HEK293 (cell line): ENCODE measurements at regions not wholly inside any gene's neighbourhood (a gene's known extent, or its start where the extent isn't known, plus 50 kb on each side); places are given as distances from the start of the nearest gene placed in this dataset.

Experiments
- CTCF ChIA-PET: fragments of 350-600 bp; formaldehyde crosslinking; extraction: SDS; loops from one replicate; lab custom pipeline; 2021; ENCODE audit warnings: antibody characterized with exemption; lab: Yijun Ruan, JAX
- POLR2A ChIA-PET: fragments of 300-600 bp; formaldehyde crosslinking; extraction: SDS; loops from one replicate; lab custom pipeline; 2020; ENCODE audit warnings: antibody characterized with exemption, inconsistent platforms; lab: Yijun Ruan, JAX
- H3K27ac ChIP-seq: fragments of 200-500 bp; sonication (Bioruptor generic); 2 replicates; pipeline ENCODE4 v1.5.1; 2014; ENCODE audit warnings: low read depth, low read length, control low read depth, inconsistent platforms; ENCODE audit errors: extremely low read depth
- H3K36me3 ChIP-seq, 2 experiments: fragments of 200-500 bp in 1 of 2; sonication (Bioruptor generic) in 1 of 2; 1 replicate in 1 of 2; 2 replicates in 1 of 2; pipeline ENCODE4 v1.5.1; 2014 to 2017; ENCODE audit warnings: inconsistent platforms in 2 of 2, low read length in 2 of 2; ENCODE audit not compliant: control insufficient read depth in 2 of 2, insufficient read depth in 1 of 2
- H3K4me1 ChIP-seq: fragments of 200-500 bp; sonication (Bioruptor generic); 2 replicates; pipeline ENCODE4 v1.5.1; 2014; ENCODE audit warnings: mild to moderate bottlenecking, low read length, inconsistent platforms; ENCODE audit not compliant: control insufficient read depth, insufficient read depth
- H3K4me3 ChIP-seq: 2 replicates; pipeline ENCODE4 v1.5.1; 2011; ENCODE audit warnings: low read depth, mild to moderate bottlenecking, control low read depth, low read length, moderate library complexity
- H3K9me3 ChIP-seq: fragments of 200-500 bp; sonication (Bioruptor generic); 2 replicates; pipeline ENCODE4 v1.5.1; 2014; ENCODE audit warnings: low read depth, low read length, inconsistent platforms; ENCODE audit not compliant: control insufficient read depth, insufficient read depth
- FEZF1 ChIP-seq: fragments of 450-650 bp; formaldehyde crosslinking; IDR thresholded peaks from 2 replicates; pipeline ENCODE4 v1.5.1; 2016; ENCODE audit warnings: missing biosample characterization, missing genetic modification characterization
- IKZF3 ChIP-seq: fragments of 450-650 bp; IDR thresholded peaks from 2 replicates; pipeline ENCODE4 v1.5.0; 2018; ENCODE audit warnings: missing biosample characterization, mild to moderate bottlenecking, missing genetic modification characterization, moderate library complexity
- KLF10 ChIP-seq: fragments of 450-650 bp; IDR thresholded peaks from 2 replicates; pipeline ENCODE4 v1.5.1; 2018; ENCODE audit warnings: missing biosample characterization, mild to moderate bottlenecking, missing genetic modification characterization
- WT1 ChIP-seq: fragments of 450-650 bp; formaldehyde crosslinking; IDR thresholded peaks from 2 replicates; pipeline ENCODE4 v1.5.1; 2016; ENCODE audit warnings: missing biosample characterization, missing genetic modification characterization
- ZNF133 ChIP-seq: fragments of 450-650 bp; formaldehyde crosslinking; IDR thresholded peaks from 2 replicates; pipeline ENCODE4 v1.5.1; 2016; ENCODE audit warnings: missing biosample characterization, missing genetic modification characterization
- ZNF146 ChIP-seq: fragments of 450-650 bp; formaldehyde crosslinking; IDR thresholded peaks from 2 replicates; pipeline ENCODE4 v1.5.1; 2016; ENCODE audit warnings: missing biosample characterization, missing genetic modification characterization
- ZNF155 ChIP-seq: fragments of 450-650 bp; formaldehyde crosslinking; IDR thresholded peaks from 2 replicates; pipeline ENCODE4 v1.5.1; 2016; ENCODE audit warnings: missing biosample characterization, missing genetic modification characterization
- ZNF324 ChIP-seq: fragments of 450-650 bp; formaldehyde crosslinking; IDR thresholded peaks from 2 replicates; pipeline ENCODE4 v1.5.1; 2016; ENCODE audit warnings: missing biosample characterization, missing genetic modification characterization
- ZNF350 ChIP-seq: fragments of 450-650 bp; formaldehyde crosslinking; IDR thresholded peaks from 2 replicates; pipeline ENCODE4 v1.5.0; 2017; ENCODE audit warnings: missing biosample characterization, mild to moderate bottlenecking, missing genetic modification characterization
- ZNF37A ChIP-seq: fragments of 450-650 bp; IDR thresholded peaks from 2 replicates; pipeline ENCODE4 v1.5.1; 2018; ENCODE audit warnings: missing biosample characterization, missing genetic modification characterization
- ZNF391 ChIP-seq: fragments of 450-650 bp; formaldehyde crosslinking; IDR thresholded peaks from 2 replicates; pipeline ENCODE4 v1.5.1; 2016; ENCODE audit warnings: low read depth, missing biosample characterization, missing genetic modification characterization, borderline replicate concordance
- ZNF404 ChIP-seq: fragments of 450-650 bp; formaldehyde crosslinking; IDR thresholded peaks from 2 replicates; pipeline ENCODE4 v1.5.1; 2017; ENCODE audit warnings: missing biosample characterization, missing genetic modification characterization
- ZNF510 ChIP-seq: fragments of 450-650 bp; formaldehyde crosslinking; IDR thresholded peaks from 2 replicates; pipeline ENCODE4 v1.5.1; 2018; ENCODE audit warnings: mild to moderate bottlenecking, missing genetic modification characterization, missing biosample characterization; ENCODE audit not compliant: insufficient replicate concordance
- ZNF670 ChIP-seq: fragments of 450-650 bp; formaldehyde crosslinking; IDR thresholded peaks from 2 replicates; pipeline ENCODE4 v1.5.1; 2016; ENCODE audit warnings: missing biosample characterization, missing genetic modification characterization, low read depth
- ZNF707 ChIP-seq: fragments of 450-650 bp; formaldehyde crosslinking; IDR thresholded peaks from 2 replicates; pipeline ENCODE4 v1.5.1; 2016; ENCODE audit warnings: missing biosample characterization, missing genetic modification characterization
- ZSCAN30 ChIP-seq: fragments of 450-650 bp; IDR thresholded peaks from 2 replicates; pipeline ENCODE4 v1.5.1; 2018; ENCODE audit warnings: missing biosample characterization, mild to moderate bottlenecking, missing genetic modification characterization, moderate library complexity
- TF ChIP-seq, protein P1 (sequence below): fragments of 450-650 bp; formaldehyde crosslinking; IDR thresholded peaks from 2 replicates; pipeline ENCODE4 v1.5.1; 2016; ENCODE audit warnings: missing biosample characterization, missing genetic modification characterization, borderline replicate concordance
- TF ChIP-seq, protein P2 (sequence below): fragments of 450-650 bp; formaldehyde crosslinking; optimal IDR thresholded peaks from 2 replicates; pipeline ENCODE3; 2016; ENCODE audit warnings: missing biosample characterization, mild to moderate bottlenecking, missing genetic modification characterization
- TF ChIP-seq, protein P3 (sequence below): fragments of 450-650 bp; formaldehyde crosslinking; IDR thresholded peaks from 2 replicates; pipeline ENCODE4 v1.5.1; 2016; ENCODE audit warnings: missing biosample characterization, missing genetic modification characterization
- TF ChIP-seq, protein P4 (sequence below): fragments of 450-650 bp; formaldehyde crosslinking; IDR thresholded peaks from 2 replicates; pipeline ENCODE4 v1.5.1; 2017; ENCODE audit warnings: missing biosample characterization, missing genetic modification characterization

DNA sequence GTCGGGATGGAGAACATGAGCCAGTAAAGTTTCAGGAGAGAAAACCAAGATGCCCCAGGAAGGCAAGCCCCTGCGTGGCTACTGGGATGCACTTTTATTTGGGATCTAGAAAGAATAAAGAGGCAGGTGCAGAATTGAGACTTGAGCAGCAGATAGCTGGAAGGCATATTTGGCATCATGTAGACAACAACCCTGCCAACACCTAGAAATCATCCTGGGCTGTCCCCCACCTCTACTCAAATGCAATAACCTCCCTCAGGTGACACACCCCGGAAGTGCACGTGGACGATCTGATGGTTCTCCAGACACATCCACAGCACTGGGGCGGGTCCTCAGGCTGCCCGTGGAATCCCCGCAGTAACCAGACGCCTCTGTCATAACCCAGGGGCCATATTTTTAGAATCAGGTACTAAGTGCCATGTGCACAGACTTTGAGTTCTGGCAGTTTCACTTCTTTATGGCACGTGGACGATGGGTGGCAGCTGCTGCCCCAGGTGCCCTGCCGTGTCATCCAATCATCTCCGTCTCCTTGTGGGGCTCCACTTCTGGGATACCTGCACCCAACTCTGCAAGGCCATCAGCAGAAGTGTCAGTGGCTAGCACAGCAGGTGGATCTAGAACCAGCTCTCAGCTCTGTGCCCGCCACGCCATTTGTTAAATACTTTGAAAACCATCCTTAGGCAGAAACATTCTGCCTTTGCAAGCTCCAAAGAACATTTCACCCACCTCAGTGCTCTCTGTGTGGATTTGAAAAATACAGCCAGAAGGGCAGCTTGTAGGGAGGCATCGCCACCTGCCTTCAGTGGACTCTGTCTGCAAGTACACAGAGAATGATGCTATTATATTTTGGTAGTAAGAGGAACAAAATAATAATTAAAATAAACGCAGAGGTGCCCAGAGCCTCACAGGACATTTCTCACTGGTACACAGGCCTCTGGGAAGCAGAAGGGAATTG, 771.7 kb upstream of the TMEM132C start (continued):
- TF ChIP-seq ZNF146 (no peak), FEZF1 (tag by site-specific recombination) (no peak), ZNF155 (no peak), ZSCAN30 (tag by site-specific recombination) (no peak), ZNF37A (tag by site-specific recombination) (no peak), WT1 (tag by site-specific recombination) (no peak), ZNF404 (tag by site-specific recombination) (no peak), ZNF707 (tag by site-specific recombination) (no peak)
- TF ChIP-seq, protein P1, sequence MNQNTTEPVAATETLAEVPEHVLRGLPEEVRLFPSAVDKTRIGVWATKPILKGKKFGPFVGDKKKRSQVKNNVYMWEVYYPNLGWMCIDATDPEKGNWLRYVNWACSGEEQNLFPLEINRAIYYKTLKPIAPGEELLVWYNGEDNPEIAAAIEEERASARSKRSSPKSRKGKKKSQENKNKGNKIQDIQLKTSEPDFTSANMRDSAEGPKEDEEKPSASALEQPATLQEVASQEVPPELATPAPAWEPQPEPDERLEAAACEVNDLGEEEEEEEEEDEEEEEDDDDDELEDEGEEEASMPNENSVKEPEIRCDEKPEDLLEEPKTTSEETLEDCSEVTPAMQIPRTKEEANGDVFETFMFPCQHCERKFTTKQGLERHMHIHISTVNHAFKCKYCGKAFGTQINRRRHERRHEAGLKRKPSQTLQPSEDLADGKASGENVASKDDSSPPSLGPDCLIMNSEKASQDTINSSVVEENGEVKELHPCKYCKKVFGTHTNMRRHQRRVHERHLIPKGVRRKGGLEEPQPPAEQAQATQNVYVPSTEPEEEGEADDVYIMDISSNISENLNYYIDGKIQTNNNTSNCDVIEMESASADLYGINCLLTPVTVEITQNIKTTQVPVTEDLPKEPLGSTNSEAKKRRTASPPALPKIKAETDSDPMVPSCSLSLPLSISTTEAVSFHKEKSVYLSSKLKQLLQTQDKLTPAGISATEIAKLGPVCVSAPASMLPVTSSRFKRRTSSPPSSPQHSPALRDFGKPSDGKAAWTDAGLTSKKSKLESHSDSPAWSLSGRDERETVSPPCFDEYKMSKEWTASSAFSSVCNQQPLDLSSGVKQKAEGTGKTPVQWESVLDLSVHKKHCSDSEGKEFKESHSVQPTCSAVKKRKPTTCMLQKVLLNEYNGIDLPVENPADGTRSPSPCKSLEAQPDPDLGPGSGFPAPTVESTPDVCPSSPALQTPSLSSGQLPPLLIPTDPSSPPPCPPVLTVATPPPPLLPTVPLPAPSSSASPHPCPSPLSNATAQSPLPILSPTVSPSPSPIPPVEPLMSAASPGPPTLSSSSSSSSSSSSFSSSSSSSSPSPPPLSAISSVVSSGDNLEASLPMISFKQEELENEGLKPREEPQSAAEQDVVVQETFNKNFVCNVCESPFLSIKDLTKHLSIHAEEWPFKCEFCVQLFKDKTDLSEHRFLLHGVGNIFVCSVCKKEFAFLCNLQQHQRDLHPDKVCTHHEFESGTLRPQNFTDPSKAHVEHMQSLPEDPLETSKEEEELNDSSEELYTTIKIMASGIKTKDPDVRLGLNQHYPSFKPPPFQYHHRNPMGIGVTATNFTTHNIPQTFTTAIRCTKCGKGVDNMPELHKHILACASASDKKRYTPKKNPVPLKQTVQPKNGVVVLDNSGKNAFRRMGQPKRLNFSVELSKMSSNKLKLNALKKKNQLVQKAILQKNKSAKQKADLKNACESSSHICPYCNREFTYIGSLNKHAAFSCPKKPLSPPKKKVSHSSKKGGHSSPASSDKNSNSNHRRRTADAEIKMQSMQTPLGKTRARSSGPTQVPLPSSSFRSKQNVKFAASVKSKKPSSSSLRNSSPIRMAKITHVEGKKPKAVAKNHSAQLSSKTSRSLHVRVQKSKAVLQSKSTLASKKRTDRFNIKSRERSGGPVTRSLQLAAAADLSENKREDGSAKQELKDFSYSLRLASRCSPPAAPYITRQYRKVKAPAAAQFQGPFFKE (tag by site-specific recombination): no peak
- TF ChIP-seq, all 188 proteins: peak for 0

DNA sequence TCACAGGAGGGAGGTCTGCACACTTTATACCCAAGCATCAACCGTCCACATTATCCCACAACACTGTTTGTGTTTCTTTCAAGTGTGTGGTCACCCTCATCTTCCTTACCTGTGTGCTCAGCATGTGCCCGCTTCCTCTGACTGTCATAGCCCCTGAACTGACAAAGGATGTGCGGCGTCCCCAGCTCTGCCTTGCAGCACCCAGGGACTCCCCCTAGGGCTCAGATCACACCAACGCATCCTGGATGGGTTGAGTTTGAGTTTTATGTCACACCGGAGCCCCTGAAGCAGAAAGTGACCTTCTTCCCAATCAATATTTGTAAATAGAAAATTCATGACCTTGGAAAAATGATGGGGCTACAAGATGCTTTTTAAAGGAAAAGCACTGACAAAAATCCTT, 770.7 kb upstream of the TMEM132C start:
- Histone ChIP-seq H3K4me1 (no peaks in the 10 kb centered on the region), H3K36me3 (no peaks in the 10 kb centered on the region), H3K4me3 (no peak overlapping the region), H3K27ac (no peak overlapping the region), H3K9me3 (no peaks in the 10 kb centered on the region)
- POLR2A ChIA-PET: no interaction called here
- CTCF ChIA-PET: no interaction called here
- TF ChIP-seq ZNF391 (tag by site-specific recombination): no peak
- TF ChIP-seq KLF10 (tag by site-specific recombination): no peak
- no peak for TF ChIP-seq ZNF350 (tag by site-specific recombination)
- TF ChIP-seq, protein P2, sequence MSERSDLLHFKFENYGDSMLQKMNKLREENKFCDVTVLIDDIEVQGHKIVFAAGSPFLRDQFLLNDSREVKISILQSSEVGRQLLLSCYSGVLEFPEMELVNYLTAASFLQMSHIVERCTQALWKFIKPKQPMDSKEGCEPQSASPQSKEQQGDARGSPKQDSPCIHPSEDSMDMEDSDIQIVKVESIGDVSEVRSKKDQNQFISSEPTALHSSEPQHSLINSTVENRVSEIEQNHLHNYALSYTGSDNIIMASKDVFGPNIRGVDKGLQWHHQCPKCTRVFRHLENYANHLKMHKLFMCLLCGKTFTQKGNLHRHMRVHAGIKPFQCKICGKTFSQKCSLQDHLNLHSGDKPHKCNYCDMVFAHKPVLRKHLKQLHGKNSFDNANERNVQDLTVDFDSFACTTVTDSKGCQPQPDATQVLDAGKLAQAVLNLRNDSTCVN (tag by site-specific recombination): no peak
- TF ChIP-seq ZNF670 (tag by site-specific recombination): no peak
- TF ChIP-seq, protein P1 (tag by site-specific recombination): no peak
- no peak for TF ChIP-seq IKZF3
- TF ChIP-seq ZNF133: no peak
- TF ChIP-seq, protein P3, sequence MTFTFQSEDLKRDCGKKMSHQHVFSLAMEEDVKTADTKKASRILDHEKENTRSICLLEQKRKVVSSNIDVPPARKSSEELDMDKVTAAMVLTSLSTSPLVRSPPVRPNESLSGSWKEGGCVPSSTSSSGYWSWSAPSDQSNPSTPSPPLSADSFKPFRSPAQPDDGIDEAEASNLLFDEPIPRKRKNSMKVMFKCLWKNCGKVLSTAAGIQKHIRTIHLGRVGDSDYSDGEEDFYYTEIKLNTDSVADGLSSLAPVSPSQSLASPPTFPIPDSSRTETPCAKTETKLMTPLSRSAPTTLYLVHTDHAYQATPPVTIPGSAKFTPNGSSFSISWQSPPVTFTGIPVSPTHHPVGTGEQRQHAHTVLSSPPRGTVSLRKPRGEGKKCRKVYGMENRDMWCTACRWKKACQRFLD (tag by site-specific recombination): no peak
- TF ChIP-seq ZNF510 (tag by site-specific recombination): no peak
- no peak for TF ChIP-seq ZNF324
- TF ChIP-seq, protein P4, sequence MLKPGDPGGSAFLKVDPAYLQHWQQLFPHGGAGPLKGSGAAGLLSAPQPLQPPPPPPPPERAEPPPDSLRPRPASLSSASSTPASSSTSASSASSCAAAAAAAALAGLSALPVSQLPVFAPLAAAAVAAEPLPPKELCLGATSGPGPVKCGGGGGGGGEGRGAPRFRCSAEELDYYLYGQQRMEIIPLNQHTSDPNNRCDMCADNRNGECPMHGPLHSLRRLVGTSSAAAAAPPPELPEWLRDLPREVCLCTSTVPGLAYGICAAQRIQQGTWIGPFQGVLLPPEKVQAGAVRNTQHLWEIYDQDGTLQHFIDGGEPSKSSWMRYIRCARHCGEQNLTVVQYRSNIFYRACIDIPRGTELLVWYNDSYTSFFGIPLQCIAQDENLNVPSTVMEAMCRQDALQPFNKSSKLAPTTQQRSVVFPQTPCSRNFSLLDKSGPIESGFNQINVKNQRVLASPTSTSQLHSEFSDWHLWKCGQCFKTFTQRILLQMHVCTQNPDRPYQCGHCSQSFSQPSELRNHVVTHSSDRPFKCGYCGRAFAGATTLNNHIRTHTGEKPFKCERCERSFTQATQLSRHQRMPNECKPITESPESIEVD: no peak
